ENCODE measurements at regions not wholly inside any gene's neighbourhood (a gene's known extent, or its start where the extent isn't known, plus 50 kb on each side); places are given as distances from the start of the nearest gene placed in this dataset.
A peak's percentile ranks its signal among the peaks of the same experiment; 100 is the strongest.

GRCh38 chr3:135898774-135899173 lies 66.8 kb upstream of the PPP2R3A start:
- TF ChIP-seq, protein P1, sequence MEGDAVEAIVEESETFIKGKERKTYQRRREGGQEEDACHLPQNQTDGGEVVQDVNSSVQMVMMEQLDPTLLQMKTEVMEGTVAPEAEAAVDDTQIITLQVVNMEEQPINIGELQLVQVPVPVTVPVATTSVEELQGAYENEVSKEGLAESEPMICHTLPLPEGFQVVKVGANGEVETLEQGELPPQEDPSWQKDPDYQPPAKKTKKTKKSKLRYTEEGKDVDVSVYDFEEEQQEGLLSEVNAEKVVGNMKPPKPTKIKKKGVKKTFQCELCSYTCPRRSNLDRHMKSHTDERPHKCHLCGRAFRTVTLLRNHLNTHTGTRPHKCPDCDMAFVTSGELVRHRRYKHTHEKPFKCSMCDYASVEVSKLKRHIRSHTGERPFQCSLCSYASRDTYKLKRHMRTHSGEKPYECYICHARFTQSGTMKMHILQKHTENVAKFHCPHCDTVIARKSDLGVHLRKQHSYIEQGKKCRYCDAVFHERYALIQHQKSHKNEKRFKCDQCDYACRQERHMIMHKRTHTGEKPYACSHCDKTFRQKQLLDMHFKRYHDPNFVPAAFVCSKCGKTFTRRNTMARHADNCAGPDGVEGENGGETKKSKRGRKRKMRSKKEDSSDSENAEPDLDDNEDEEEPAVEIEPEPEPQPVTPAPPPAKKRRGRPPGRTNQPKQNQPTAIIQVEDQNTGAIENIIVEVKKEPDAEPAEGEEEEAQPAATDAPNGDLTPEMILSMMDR (IDR thresholded peaks at IDR 0.05): no peak
- WGBS, 2 donors: 69% methylated on average over 3 of the region's 3 CpGs
- no peaks in the 10 kb centered on the region for H3K9me3 ChIP-seq
- H3K27ac ChIP-seq: no peak overlapping the region
- H3K36me3 ChIP-seq: no peaks in the 10 kb centered on the region
- intact Hi-C loops (cut with DNase I): loop anchor here in 7 of 10 donors (5.0 to 10.0 kb wide), 4 partner anchors 1101 to 1296 kb away; partner anchors contain the start of gene EPHB1 (in 2 of the 7)
- H3K27me3 ChIP-seq: peaks cover 0 to 6% (median 0%) of the 10 kb centered on the region in 7 donors
- H3K4me3 ChIP-seq: no peak overlapping the region
- no peaks in the 10 kb centered on the region for H3K4me1 ChIP-seq
- DNase-seq (no peak), ATAC-seq (no peak)

DNA sequence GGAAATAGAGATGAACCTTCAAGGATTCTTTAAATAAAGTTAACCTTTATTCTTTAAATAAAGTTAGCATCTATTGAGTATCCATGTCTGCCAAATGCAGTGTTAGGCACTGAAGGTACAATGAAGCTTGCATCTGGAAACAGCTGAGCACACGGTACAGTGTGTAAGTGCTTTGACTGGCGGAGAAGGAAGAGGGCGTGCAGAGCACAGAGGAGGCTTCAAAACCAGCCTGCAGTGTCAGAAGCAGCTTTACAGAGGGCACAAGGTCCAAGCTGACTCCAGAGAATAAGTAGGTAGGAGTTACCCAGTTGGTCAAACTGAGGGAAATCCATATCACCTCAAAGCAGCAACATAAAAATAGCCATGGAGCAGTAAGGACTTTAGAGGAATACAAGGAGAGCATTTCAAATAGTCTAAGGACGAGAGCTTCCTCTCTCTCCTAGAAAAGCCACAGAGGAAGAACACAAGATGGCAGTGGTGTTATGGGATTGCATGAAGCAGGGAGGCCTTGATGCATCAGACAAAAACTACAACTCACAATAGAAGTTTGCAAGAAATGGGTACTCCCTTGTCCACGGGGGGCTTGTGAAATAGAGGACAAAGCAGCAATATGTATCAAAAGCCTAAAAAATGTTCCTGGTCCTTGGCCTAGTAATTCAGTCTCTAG lies 60.3 kb upstream of the PPP2R3A start:
- no peaks in the 10 kb centered on the region for H3K36me3 ChIP-seq
- H3K4me3 ChIP-seq: no peak overlapping the region
- peaks cover 0 to 11% (median 0%) of the 10 kb centered on the region in 7 donors for H3K27me3 ChIP-seq
- no peak for DNase-seq
- intact Hi-C loops (cut with DNase I): no loop called here
- TF ChIP-seq, protein P1 (IDR thresholded peaks at IDR 0.05): peak in 7 of 9 donors; percentile 27 to 51 (median 41)
- peak in 5 of 8 donors; percentile 49 to 67 (median 64) for ATAC-seq
- no peak overlapping the region for H3K27ac ChIP-seq
- 55% methylated on average over 5 of the region's 5 CpGs for WGBS, 2 donors
- H3K4me1 ChIP-seq: no peaks in the 10 kb centered on the region
- H3K9me3 ChIP-seq: no peaks in the 10 kb centered on the region

- TF ChIP-seq, protein P1 (IDR thresholded peaks at IDR 0.05): no peak
- peaks cover 0 to 11% (median 0%) of the 10 kb centered on the region in 7 donors for H3K27me3 ChIP-seq
- intact Hi-C loops (cut with DNase I): no loop called here
- H3K36me3 ChIP-seq: no peaks in the 10 kb centered on the region
- H3K27ac ChIP-seq: no peak overlapping the region
- no peak for ATAC-seq
- peaks cover 0 to 5% (median 0%) of the 10 kb centered on the region in 9 donors for H3K4me1 ChIP-seq
- no peaks in the 10 kb centered on the region for H3K9me3 ChIP-seq
- no peak overlapping the region for H3K4me3 ChIP-seq
- no peak for DNase-seq
- WGBS, 2 donors: 89 to 91% methylated on average over 3 of the region's 3 CpGs
Observed at GRCh38 chr3:135907422-135908165, 57.9 kb upstream of the PPP2R3A start.

DNA sequence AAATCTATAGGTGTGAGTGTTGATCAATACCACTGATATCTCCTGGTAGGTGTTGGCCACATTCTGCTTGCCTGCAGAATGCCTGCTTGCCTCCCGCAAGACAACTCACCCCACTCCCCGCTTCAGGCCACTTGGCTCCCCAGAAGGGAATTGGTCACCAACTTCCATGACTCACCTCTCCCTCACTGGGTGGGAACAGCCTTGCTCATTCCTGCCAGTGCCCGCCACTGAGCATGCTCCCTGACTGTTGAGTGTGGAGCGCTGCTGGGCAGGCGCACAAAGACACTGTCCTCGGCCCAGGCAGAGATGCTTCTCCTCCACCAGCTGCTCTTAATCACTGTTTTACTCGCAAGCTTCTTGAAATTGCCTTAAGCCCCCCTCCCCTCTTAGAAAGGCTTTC lies 57.3 kb upstream of the PPP2R3A start:
- Histone ChIP-seq H3K9me3 (no peaks in the 10 kb centered on the region), H3K4me1 (peaks cover 0 to 5% (median 0%) of the 10 kb centered on the region in 9 donors), H3K27ac (no peak overlapping the region), H3K36me3 (no peaks in the 10 kb centered on the region), H3K4me3 (no peak overlapping the region), H3K27me3 (peaks cover 0 to 10% (median 0%) of the 10 kb centered on the region in 7 donors)
- ATAC-seq (no peak), DNase-seq (no peak)
- TF ChIP-seq, protein P1 (IDR thresholded peaks at IDR 0.05): no peak
- intact Hi-C loops (cut with DNase I): no loop called here
- WGBS, 2 donors: 94 to 96% methylated on average over 7 of the region's 7 CpGs
